NCI-H2171 (cell line): ENCODE measurements at regions not wholly inside any gene's neighbourhood (a gene's known extent, or its start where the extent isn't known, plus 50 kb on each side); places are given as distances from the start of the nearest gene placed in this dataset.
A peak's percentile ranks its signal among the peaks of the same experiment; 100 is the strongest.
"Not testable (repeated sequence)": the region's sequence is repeated elsewhere in the genome, so short reads cannot be mapped to it uniquely, and the experiment has no call there.

Source experiments
- DNase-seq: peaks from one replicate; lab custom pipeline; 2025; lab: John Stamatoyannopoulos, UW

DNA sequence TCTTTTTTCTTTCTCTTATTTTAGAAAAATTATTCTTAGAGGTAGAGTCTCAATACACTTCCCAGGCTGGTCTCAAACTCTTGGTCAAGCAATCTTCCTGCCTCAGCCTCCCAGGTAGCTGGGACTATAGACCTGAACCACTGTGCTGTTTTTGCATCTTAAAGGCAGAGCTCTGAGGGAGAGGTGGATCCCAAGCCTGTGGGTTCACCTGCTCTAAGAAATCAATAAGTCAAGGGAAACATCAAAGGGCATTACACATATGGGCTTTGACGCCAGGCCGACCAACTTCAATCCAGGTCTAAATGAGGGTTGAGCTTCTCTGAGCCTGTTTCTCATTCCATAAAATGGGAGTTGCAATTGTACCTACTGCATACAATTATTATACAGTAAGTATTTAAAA lies 223.9 kb downstream of the LY86 start:
- DNase-seq = no peak

DNA sequence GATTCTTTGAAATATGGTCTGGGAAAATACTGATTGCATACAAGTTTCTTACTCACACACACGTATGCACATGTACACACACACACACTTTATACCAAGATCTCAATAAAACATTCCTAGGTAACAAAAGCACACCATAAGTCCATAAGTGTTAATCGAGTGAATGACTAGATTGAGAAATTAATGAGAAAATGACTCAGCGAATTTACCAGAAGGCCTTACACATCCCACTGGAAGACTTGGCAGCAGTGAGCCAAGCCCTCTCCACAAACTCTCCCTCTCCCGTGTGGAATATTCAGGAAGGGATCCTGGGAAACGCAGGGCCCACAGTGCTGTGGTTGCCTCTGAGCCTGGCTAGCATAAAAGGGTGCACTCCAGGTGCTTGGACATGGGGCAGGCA lies 227.2 kb downstream of the LY86 start:
- no peak for DNase-seq

DNA sequence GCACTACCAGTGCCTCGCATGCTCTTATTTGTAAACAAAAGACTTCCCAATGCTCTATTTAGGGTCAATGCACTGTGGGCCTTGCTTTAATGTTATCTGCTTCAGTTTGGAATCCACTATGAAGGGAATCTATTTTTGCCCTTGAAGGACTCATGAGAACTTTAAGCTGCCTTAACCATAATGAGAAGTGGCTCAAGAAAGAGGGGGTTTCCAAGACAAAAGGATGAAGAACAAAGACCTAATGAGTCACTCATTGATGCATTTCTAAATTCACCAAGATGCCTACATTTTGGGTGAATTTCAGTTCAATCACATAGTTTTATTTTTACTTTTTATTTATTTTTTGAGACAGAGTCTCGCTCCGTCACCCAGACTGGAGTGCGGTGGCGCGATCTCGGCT lies 228.2 kb downstream of the LY86 start:
- DNase-seq = no peak

DNA sequence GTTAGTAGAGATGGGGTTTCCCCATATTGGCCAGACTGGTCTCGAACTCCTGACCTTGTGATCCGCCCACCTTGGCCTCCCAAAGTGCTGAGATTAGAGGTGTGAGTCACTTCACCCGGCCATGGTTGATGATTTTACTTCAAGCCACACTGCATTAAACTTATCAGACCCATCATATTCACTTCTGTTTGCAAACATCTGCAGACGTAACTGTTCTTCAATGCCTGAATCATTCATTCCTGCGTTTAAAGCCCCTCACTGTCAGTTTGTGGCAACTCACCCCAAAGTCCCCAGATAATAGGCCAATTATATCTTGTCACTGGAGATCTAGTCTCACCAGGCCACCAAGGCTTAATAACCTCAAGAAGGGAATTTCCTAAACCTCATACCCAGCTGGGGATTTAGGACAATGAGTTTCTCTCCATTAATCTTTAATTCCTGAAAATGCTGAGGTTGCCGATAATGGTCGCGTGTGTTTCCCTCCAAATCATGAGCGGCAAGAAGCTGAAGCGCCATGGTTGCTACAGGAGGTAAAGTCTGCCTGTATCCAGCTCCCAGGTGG lies 229.6 kb downstream of the LY86 start:
- DNase-seq = no peak

DNA sequence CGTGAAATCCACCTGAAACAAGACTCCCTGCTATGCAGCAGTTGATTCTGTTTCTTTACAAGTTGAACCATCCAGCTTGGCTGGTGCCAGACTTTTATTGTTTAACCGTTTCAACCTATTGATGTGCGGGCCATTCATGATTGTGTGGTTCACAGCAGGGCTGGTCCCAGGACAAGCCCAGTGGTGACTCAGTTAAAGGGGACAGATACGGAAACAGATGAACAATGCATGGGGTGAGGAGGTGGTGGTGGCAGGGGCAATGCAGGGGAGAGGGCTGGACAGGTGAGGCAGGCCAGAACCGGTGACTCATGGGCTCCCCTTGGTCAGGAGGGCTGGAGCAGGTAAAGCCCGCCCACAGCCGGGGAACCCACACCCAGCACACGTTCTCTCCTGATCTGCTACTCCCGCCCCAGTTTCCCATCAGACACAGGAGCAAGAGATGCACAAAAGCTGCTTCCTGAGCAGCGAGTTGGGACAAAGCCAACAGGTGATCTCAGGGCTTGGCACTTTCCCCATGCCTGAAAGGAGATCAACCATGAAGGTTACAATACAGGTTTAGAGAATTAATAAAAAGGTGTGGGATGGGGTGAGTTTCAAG lies 232.2 kb downstream of the LY86 start:
- peak; percentile 50 for DNase-seq

DNA sequence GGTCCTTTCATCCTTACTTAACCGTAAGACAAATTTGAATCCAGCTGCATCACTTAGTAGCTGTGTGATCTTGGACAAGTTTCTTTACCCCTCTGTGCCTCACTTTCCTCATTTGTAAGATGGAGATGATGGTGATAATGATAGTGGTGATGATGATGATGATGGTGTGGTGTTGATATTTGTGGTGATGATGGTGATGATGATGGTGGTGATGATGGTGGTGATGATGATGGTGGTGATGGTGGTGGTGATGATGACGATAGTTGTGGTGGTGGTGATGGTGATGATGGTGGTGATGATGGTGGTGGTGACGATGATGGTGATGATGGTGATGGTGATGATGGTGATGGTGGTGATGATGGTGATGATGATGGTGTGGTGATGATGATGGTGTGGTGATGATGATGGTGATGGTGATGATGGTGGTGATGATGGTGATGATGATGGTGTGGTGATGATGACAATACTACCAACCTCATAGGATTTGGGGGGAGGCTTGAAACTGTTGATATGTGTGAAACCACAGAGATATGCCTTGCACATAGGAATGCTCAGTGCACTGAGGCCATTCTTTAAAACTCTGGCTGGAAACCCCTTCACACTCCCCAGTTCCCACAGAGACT lies 233.2 kb downstream of the LY86 start:
- DNase-seq = no peak

DNA sequence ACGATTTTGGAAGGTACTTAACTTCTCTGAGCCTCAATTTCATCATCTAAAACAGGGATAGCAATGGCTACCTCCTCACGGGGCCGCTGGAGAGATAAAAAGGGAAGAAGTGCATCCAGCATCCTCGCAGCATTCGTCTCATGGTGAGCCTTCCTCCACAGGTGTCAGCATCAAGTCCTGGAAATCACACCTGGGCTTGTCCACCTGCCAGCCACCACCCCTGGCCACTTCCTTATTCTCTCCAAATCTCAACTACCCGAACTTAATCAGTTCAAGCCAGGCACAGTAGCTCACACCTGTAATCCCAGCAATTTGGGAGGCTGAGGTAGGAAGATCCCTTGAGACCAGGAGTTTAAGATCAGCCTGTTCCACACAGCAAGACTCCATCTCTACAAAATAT lies 234.5 kb downstream of the LY86 start:
- no peak for DNase-seq

DNA sequence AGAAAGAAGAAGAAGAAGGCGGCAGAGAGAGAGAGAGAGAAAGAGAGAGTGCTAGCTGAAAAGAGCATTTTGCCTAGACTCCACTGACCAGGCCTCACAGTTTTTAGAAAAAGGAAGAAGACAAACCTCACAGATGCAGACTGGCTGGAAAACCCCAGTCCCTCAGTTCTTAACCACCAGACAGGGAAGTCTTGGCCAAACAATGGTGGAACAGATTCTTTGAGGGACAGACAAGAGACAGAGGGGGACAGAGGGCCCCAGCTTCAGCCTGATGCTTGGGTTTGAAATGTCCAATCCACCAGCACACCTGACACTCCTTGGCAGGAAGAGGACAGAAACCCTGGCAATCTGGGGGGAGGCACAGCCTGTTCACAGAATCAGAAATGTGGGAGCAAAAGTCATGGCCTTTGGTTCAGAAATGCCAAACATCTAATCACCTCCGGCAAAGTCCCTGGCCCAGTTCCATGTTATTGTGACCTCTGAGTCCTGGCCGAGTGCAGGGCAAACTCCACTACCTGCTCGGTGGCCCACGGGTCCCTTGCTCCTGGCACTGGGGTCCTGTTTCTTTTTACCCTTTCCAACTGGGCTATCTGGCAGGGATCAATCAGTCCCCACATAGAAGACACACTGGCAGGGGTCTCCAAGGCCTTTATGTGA lies 235.2 kb downstream of the LY86 start:
- no peak for DNase-seq

DNA sequence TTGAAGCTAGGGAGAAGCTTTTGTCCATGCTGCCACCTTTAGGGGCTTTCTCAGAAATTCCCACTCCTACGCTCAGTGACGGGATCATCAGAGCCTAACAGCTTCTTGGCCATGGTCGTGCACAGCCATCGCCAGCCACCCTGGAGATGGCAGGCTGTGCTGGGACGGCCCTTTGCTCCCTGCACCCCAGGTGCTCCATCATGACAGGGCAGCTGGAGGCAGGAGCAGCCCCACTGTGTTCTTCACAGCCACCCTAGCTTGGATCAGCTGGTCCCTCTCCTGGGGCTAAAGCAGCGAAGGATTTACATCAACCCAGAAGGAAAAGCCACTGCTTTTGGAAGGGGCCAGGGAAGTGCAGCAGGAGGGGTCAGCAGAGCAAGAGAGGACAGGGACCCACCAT lies 235.9 kb downstream of the LY86 start:
- DNase-seq = no peak

DNA sequence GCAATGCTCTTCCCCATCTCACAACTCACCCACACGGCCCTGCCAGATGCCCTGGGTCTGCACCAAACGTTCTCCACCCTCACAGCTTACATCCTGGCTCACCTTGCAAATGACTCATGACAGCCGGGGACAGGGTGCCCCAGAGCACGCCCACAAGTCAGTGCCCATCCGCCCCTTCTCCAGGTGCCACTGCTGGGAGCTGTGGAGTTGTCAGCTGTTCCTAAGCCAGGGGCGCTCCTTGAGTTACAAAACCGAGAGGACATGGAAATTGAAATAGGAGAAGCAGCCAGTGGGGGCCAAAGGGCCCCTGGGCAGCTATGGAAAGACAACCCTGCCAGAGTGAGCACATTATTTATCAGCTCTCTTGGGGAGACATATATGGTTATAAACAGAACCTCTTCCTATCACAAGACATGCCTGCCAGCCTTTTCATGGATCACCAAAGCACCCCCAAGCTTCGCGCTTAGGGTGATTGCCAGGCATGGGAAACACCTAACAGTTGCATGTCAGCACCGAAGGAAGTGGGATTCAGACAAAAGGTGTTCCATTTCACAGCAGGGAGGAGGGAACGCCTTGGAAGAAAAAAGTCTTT lies 236.8 kb downstream of the LY86 start:
- peak; percentile 82 for DNase-seq

DNA sequence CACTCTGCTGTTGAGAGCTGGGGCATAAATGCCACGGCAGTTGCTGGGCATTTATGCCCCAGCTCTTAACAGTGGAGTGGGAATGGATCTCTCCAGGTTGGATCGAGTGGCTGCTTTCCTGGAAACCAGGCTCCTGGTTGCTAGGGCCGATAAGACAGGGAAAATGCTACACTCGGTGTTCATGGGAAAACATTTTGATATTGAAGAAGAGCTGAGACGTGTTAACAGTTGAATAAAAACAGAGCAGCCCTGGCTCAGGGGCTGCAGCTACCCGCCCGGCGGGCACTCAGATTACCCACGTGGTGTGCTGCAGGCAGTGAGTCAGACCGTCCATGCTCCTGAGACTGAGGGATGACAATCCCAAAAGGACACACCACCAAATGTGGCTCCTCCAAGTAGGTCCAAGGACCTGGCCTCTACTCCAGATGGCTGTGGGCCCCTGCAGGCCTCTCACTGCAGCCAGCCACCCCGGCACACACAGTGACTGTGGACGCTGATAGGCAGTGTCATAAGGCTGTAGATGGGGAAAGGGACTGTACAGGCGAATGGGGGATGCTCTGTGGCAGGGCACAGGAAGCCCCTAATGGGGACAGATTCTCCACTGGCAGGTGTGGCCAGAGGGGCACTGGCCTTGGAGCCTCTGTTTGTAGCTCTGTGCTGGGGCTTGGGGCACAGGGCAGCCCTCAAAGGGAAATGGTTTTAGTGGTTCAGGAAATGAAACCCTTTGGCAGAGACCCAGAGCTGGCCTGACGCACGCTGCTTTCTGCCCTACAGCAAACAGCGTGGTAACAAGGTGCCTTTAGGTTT lies 237.8 kb downstream of the LY86 start:
- no peak for DNase-seq

DNA sequence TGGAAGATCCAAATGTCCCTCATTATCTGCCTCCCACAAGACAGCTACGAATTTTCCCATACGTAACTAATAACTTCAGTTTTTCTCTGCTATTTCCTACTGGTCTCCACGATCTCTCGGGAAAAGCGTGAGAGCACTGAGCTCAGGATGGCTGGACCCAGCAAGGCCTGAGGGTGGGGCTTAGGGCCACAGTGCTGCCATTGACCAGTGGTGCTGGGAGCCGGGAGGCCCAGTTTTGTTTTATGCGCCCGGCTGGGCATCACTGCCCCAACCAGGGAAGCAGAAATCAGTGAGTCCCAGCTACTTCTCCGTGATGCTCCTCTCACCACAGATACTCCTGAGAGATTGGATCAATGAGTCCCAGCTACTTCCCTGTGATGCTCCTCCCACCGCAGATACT lies 238.4 kb downstream of the LY86 start:
- DNase-seq = no peak

DNA sequence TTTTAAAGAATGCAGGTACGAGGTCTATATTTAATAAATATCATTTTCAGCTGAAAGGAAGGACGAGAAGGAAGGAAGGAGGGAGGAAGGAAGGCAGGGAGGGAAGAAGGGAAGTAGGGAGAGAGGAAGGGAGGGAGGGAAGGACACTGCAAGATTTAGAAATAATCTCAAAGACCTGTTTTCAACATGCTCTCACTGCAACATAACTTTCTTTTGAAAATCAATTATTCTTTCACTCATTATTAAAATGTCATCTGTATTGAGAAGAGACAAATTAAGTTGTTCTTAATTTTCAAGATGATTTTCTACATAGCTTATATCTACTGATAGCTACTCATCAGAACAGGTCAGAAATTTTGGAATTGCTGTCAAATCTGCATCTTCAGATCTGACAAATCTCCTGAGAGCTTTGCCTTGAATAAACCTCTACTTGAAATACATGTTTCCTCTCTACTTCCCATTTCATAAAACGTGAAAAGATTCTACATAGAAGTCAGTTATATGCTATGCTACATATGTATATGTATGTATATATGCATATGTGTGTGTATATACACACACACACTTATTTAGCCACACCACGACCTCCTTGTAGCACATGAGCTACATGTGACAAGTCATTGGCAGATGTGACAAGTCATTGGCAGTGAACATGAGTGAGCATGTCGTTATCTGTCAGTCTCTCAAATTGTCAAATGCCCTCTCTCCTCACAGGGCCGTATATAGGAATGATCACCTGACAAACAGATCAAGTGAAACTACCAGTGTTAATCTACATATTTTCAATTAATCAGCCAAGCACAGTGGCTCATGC lies 241.6 kb downstream of the LY86 start:
- no peak for DNase-seq

DNA sequence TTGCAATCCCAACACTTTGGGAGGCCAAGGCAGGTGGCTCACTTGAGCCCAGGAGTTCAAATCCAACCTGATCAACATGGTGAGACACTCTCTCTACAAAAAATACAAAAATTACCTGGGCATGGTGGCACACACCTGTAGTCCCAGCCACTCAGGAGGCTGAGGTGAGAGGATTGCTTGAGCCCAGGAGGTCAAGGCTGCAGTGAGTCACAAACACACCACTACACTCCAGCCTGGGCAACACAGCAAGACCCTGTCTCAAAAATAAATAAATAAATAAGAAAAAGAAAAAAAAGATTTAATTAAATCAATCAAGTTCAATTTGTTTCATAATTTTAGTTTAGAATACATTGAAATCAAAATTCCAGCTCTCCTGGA lies 242.2 kb downstream of the LY86 start:
- DNase-seq = not testable (repeated sequence)

DNA sequence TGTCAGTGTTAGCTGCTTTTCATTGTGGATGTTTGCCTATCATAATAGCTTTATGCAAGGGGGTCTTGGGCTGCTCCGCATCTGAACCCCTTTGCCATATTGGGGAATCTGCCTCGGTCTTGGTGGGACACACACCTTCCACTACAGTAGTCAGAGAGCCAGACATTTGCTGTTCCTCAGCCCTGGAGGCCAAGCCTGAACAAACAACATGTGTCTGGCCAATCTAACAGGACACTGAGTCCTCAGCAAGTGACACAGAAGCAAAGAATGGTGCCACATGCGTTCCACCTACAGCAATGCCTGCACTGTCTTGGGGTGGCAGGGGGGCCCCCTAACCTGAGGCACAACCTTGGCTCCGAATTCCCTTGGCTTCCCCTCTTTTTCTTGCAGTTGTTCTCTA lies 243.9 kb downstream of the LY86 start:
- no peak for DNase-seq

DNA sequence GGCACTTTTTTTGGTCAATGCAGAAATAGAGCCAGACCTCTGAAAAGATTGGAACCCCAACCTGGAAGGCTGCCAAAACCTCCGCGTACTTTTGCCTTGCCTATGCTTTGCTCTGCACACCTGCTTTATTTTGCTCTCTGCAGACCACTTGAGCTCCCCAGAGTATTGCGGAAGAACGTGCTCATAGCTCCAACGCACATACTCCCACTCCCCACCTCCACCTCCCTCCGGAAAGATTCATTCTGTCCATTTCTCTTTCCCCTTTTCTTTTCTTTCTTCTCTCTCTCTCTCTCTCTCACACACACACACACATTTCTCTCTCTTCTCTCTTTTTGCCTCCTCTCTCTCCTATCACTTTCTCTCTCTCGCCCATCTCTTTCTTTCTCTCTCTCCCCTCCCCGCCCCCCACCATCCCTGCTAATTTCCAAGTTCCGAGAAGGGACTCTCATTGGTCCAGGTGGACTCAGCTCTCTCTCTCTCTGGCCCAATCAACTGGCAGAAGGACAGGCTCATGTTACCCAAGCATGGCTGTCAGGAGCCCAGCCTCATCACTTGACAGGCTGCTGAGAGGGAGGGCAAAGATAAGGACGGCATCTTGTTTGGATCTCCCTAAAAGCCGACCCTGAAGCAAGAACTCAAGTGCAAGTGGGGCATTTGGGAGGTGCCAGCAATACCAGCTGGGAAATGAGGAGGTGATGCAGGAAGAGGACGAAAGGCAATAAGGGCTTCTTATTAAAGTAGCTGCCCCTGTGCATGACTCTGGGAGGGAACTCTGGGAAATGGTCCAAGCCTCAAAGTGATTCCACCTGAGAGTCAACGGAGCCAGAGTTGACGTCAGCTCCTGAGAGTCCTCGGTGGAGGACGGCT lies 246.1 kb downstream of the LY86 start:
- DNase-seq = peak; percentile 81

DNA sequence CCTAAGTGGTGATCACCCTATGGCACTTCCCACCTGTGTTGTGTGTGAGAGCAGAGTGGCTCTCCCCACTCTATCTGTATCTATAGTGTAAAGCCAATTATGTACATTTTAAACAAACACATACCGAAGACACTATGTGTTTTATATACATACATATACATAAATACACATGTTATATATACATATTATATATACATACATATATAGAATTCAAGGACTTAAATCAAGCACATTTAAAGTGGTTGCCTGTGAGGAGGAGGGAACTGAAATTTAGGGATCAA lies 246.6 kb downstream of the LY86 start:
- DNase-seq = no peak

DNA sequence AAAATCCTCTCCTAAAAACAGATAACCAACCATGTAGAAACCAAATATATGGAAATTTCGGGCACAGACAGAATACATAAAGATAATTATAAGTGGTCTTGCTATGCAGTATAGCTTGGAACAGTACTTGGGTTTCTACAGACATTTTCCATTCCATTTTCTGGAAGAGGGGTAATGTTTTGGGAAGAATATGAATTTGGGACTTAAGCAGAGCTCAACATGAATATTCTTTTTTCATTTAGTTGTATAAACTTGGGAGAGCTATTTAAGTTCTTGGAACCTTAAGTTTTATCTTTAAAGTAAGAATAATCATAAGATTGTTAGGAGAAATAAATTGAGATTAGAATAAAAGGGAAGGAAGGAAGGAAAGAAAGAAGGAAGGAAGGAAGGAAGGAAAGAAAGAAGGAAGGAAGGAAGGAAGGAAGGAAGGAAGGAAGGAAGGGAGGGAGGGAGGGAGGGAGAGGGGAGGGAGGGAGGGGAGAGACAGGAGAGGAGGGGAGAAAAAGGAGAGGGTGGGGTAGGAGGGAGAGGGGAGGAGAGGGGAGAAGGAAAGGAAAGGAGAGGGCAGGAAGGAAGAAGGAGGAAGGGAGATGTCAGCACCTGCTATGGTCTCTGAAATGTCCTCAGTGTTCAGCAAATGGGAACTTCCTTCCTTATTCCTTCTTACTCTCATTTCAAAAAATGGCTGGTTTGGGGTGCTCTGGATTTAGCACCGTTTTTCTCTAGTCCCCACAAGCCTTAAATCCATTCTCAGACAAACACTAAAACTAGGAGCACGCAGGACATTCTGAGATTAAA lies 248.3 kb downstream of the LY86 start:
- no peak for DNase-seq

DNA sequence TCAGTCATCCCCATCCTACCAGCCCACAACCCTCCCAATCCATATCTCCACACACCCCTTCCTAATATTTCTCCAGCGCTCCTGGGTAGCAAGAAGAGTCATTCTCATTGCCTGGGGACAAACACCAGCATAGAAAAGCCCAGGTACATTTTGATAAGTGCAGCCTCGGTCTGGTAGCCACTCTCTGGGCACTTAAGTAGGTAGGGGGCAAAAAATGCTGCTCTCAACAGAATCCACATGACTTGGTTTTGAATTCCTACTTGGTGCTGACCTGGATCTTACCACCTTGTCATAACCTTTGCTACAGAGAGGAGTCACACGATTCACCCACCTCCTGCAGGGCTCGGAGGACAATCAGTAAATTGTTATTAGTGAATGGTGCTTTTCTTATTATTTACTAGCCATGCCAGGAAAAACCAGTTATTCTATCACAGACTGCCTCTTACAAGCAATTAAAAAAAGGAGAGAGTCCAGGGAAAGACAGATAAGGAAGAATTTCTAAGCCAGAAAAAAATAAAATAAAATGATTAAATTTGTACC lies 249.1 kb downstream of the LY86 start:
- DNase-seq = no peak
